Mesenteric fat pad (tissue), 1 donor: ENCODE measurements at regions not wholly inside any gene's neighbourhood (a gene's known extent, or its start where the extent isn't known, plus 50 kb on each side); places are given as distances from the start of the nearest gene placed in this dataset.

Experiments
- DNase-seq: peaks from one replicate; pipeline ENCODE4 v3.0.0-alpha.2; 2020; ENCODE audit warnings: low spot score
- donor health status: DM: yes; HTN: yes; CAD: no.

- no peak for DNase-seq
Measured at GRCh38 chrX:45347877-45348276, 147.2 kb upstream of the DIPK2B start.

DNA sequence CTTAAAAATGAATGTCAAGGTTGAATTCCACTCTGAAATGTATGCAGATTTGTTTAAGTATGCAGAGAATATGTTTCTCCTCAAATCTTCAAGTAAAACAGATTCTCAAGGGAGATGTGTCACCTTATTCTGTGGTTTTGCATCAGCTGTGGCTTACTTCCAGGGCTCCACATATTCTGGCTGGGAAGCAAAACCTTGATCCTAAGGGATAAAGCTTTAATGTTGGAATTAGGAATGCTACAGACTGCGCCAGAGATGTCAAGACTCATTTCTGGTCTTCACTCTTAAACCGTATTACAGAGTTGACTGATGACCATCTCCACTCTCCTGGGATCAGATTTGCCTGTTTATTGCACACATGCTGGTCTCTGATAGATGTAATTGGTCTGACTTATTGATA is 143.9 kb upstream of the DIPK2B start:
- no peak for DNase-seq

GRCh38 chrX:45329217-45329616 is 128.5 kb upstream of the DIPK2B start:
- no peak for DNase-seq

DNA sequence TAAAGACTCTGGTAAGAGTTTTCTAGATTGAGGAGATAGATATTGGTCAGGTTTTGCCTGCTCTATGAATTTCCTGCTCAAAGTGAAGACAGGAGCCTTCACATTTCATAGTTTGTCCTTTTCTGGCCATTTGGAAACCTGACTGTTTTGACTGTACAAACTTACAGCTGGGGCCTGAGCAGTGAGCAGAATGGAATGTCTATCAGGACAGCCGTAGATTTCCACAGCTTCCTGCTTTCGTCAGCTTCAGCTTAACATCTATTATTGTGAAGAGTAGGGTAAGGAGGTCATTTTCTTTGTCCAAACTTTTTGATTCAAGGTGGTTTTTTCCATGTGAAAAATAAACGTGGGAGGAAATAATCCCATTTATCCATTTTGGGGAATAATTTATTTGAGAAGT is 124.3 kb upstream of the DIPK2B start:
- no peak for DNase-seq

DNA sequence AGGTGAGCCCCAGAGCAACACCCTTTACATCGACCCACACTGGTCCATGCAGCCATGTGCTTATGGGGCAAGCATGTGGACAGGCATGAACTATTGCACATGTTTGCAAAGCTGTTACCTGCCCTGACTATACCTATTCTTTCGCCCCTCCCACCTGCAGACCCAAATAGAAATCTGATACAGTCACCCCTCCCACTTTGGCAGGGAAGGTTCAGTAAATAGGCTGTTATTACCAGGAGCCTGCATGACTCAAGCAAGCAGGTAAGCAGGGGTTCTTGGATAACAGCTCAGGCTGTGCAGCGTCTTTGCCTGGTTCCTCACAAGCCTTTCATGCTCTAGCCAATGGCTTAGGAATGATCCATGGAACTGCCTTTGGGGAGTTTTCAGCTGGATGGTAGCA is 122.7 kb upstream of the DIPK2B start:
- DNase-seq: no peak

DNA sequence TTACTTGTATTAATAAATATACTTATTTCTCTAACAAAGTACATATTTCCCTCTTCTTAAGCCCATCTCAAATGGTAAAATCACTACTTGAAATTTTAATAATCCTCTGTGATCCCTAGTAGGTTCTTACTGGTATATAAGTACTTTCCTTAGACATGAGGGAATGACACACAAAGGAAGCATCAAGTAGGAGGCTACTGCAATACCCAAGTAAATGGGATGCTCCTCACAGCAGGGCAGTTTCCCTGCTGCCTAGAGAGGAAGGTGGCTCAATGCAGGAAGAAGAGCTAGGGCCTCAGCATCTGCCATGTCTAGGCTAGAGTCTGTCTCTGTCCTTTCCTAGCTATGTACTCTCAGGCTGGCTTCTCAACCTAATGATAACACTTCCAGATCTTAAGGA is 122.1 kb upstream of the DIPK2B start:
- DNase-seq: no peak

GRCh38 chrX:45322382-45322781 is 121.7 kb upstream of the DIPK2B start:
- DNase-seq: no peak

DNA sequence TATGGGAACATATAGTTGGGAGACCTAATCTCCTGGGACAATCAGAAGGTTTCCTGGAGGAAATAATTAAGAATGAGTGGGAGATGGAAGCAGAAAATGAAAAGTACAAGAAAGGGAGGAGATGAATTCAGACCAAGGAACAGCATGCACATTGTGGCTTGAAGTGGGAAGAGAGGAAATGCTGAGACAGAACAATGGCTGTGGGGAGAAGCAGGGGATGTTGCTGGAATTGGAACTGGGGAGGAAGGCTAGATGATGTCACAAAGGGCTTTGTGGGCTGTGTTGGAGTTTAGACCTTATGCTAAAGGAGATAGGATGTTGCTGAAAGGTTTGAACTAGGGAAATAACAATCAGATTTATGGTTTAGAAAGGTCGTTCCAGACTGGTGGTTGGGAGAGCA is 119.5 kb upstream of the DIPK2B start:
- no peak for DNase-seq

DNA sequence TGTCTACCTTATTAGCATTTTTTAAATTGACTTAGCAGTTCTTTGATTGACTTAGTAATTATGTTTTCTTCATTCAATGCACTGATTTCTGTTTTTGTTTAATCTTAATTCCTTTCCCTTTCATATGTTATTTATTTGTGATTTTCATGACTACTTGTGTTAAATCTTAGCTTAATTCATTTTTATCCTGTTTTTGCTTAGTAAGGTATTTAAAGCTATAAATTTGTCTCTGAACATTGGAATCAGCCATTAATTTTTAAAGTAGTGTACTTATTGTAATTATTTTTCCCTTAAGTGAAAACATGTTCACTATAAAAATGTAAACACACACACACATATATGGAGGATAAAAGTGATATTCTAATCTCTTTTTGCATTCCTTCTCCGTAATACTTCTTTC is 109.1 kb upstream of the DIPK2B start:
- no peak for DNase-seq

DNA sequence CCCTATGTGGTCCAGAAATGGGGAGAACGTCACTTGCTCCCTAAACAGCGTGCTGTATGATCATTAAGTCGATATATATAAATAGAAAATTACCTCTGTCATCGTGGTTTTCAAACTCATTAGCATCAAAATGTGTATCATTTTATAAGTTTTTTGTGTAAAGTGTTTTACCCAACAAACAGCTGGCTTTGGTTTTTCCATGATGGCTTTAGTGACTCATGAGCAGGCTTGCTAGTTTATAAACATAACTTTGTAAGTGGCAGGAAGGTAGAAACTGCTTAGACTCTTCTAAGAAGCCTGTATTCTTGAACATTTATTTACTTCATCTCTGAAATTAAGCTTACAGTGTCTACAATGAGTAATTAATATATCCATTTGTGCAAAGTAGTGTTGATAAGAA is 108.4 kb upstream of the DIPK2B start:
- DNase-seq: no peak

DNA sequence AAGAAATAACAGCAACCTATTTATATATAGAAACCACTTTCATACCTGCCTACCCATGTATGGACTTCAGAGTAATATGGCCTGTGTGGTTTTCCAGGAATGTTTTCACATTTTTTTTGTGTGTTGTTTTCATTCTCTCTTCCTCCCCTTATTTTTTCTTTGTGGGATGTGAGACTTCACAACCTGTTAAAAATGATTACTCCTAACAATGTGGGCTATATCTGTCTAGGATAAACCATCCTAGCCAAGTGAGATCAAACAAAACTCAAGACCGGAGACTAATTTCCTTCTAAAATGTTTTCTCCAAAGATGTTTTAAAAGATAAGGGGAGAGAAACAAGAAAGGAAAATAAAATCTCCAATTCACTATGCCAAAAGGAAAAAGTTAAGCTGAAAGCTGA is 106.1 kb upstream of the DIPK2B start:
- no peak for DNase-seq

- no peak for DNase-seq
Measured at GRCh38 chrX:45300638-45301037, 100.0 kb upstream of the DIPK2B start.

- no peak for DNase-seq
Measured at GRCh38 chrX:45295259-45295986, 94.7 kb upstream of the DIPK2B start.

DNA sequence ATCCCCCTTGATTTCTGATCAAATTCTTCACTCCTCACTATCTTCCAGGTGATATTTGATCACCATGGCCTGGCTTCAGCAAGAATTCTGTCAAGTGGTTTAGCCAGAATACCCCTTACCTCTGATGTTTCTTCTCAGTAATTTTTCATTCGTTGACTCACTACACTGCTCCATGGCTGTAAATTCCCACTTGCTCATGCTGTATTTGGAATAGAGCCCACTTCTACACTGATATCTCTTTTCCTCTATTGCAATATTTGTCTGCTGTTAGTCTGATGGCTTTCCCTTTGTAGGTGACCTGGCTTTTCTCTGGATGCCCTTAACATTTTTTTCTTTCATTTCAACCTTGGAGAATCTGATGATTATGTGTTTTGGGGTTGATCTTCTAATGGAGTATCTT is 73.9 kb upstream of the DIPK2B start:
- no peak for DNase-seq

GRCh38 chrX:45267007-45267406 is 66.3 kb upstream of the DIPK2B start:
- no peak for DNase-seq

GRCh38 chrX:45266456-45266855 is 65.8 kb upstream of the DIPK2B start:
- no peak for DNase-seq

- no peak for DNase-seq
Measured at GRCh38 chrX:45264865-45265264, 64.2 kb upstream of the DIPK2B start.

- no peak for DNase-seq
Measured at GRCh38 chrX:45261471-45261870, 60.8 kb upstream of the DIPK2B start.

DNA sequence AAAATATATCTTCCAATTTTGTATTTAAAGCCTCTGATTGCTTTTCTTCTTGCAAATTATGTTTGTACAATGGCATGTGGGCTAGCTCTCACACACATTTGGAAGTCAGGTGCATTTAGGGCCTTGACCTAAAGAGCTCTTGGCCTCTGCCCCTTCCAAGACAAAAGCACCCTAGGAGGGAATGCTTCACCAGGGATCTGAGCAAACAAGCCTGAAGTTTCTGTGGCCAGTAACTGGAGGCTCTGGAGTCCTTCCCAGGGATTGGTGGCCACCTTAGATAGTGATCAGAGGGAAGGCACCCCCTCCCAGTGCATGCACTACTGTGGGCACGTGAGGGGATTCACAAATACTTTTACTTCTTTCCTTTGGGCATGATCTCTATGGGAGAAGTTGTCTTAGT is 60.3 kb upstream of the DIPK2B start:
- DNase-seq: no peak

- no peak for DNase-seq
Measured at GRCh38 chrX:45258731-45259402, 58.2 kb upstream of the DIPK2B start.
